SK-N-SH treated with all-trans-retinoic acid at 6 μM for 48 hours (cell line): ENCODE measurements at regions not wholly inside any gene's neighbourhood (a gene's known extent, or its start where the extent isn't known, plus 50 kb on each side); places are given as distances from the start of the nearest gene placed in this dataset.

Experiments
- ATAC-seq: fragments of 200-7000 bp; cut with Tn5 transposase; 3 replicates; pipeline ENCODE4 v1.9.1; 2020; ENCODE audit warnings: mild to moderate bottlenecking, moderate library complexity
- ARNTL ChIP-seq: fragments of 450-650 bp; formaldehyde crosslinking; IDR thresholded peaks from 2 replicates; pipeline ENCODE4 v1.5.0; 2020; ENCODE audit warnings: low read depth, mild to moderate bottlenecking, moderate library complexity, borderline replicate concordance
- BACH2 ChIP-seq: fragments of 250-450 bp; sonication (Bioruptor Pico); IDR thresholded peaks from 2 replicates; pipeline ENCODE4 v1.9.0; 2021; ENCODE audit warnings: mild to moderate bottlenecking, borderline replicate concordance
- CREB5 ChIP-seq: fragments of 250-450 bp; sonication (Bioruptor Pico); IDR thresholded peaks from 2 replicates; pipeline ENCODE4 v1.5.1; 2020; ENCODE audit warnings: low read depth, mild to moderate bottlenecking, moderate library complexity
- CSDC2 ChIP-seq: fragments of 250-450 bp; sonication (Bioruptor Pico); IDR thresholded peaks from 2 replicates; pipeline ENCODE4 v1.5.0; 2020; ENCODE audit warnings: mild to moderate bottlenecking, moderate library complexity
- CSRNP3 ChIP-seq: fragments of 250-450 bp; sonication (Bioruptor Pico); IDR thresholded peaks from 2 replicates; pipeline ENCODE4 v1.5.1; 2021; ENCODE audit warnings: mild to moderate bottlenecking, moderate library complexity
- GLIS3 ChIP-seq: fragments of 250-450 bp; sonication (Bioruptor Pico); IDR thresholded peaks from 2 replicates; pipeline ENCODE4 v1.5.0; 2020; ENCODE audit warnings: mild to moderate bottlenecking, moderate library complexity
- ISL1 ChIP-seq: fragments of 250-450 bp; sonication (Bioruptor Pico); IDR thresholded peaks from 2 replicates; pipeline ENCODE4 v2.1.2; 2022; ENCODE audit warnings: mild to moderate bottlenecking, moderate library complexity
- PATZ1 ChIP-seq: fragments of 250-450 bp; sonication (Bioruptor Pico); IDR thresholded peaks from 2 replicates; pipeline ENCODE4 v1.8.0; 2020; ENCODE audit warnings: mild to moderate bottlenecking, moderate library complexity, borderline replicate concordance
- POU6F1 ChIP-seq: fragments of 250-450 bp; sonication (Bioruptor Pico); IDR thresholded peaks from 2 replicates; pipeline ENCODE4 v1.8.0; 2021; ENCODE audit warnings: low read depth, mild to moderate bottlenecking, moderate library complexity, borderline replicate concordance
- PPARA ChIP-seq: fragments of 250-450 bp; sonication (Bioruptor Pico); IDR thresholded peaks from 2 replicates; pipeline ENCODE4 v1.5.0; 2020; ENCODE audit warnings: mild to moderate bottlenecking, borderline replicate concordance
- RARB ChIP-seq: fragments of 250-450 bp; sonication (Bioruptor Pico); IDR thresholded peaks from 2 replicates; pipeline ENCODE4 v1.8.0; 2021; ENCODE audit warnings: mild to moderate bottlenecking, moderate library complexity
- SNAI2 ChIP-seq: fragments of 250-450 bp; sonication (Bioruptor Pico); IDR thresholded peaks from 2 replicates; pipeline ENCODE4 v1.5.0; 2020; ENCODE audit warnings: mild to moderate bottlenecking, moderate library complexity
- TCF4 ChIP-seq: fragments of 250-450 bp; sonication (Bioruptor Pico); IDR thresholded peaks from 2 replicates; pipeline ENCODE4 v1.8.0; 2021; ENCODE audit warnings: mild to moderate bottlenecking, moderate library complexity, borderline replicate concordance
- TOX ChIP-seq: fragments of 250-450 bp; sonication (Bioruptor Pico); IDR thresholded peaks from 2 replicates; pipeline ENCODE4 v1.8.0; 2021; ENCODE audit warnings: mild to moderate bottlenecking, moderate library complexity, borderline replicate concordance
- TSHZ2 ChIP-seq: fragments of 250-450 bp; sonication (Bioruptor Pico); IDR thresholded peaks from 2 replicates; pipeline ENCODE4 v1.5.0; 2020; ENCODE audit warnings: mild to moderate bottlenecking, moderate library complexity
- ZC3H10 ChIP-seq: fragments of 250-450 bp; sonication (Bioruptor Pico); IDR thresholded peaks from 2 replicates; pipeline ENCODE4 v1.5.1; 2021; ENCODE audit warnings: mild to moderate bottlenecking, moderate library complexity
- ZFP3 ChIP-seq: fragments of 250-450 bp; sonication (Bioruptor Pico); IDR thresholded peaks from 2 replicates; pipeline ENCODE4 v1.5.0; 2020; ENCODE audit warnings: mild to moderate bottlenecking, moderate library complexity
- ZFP30 ChIP-seq: fragments of 450-650 bp; formaldehyde crosslinking; IDR thresholded peaks from 2 replicates; pipeline ENCODE4 v1.5.0; 2022; ENCODE audit warnings: mild to moderate bottlenecking, moderate library complexity
- ZNF70 ChIP-seq: fragments of 450-650 bp; formaldehyde crosslinking; IDR thresholded peaks from 2 replicates; pipeline ENCODE4 v1.5.0; 2020; ENCODE audit warnings: mild to moderate bottlenecking, moderate library complexity
- ZNF8 ChIP-seq: fragments of 450-650 bp; formaldehyde crosslinking; IDR thresholded peaks from 2 replicates; pipeline ENCODE4 v1.5.0; 2020; ENCODE audit warnings: mild to moderate bottlenecking, moderate library complexity

- ATAC-seq, result no peak
Observed at GRCh38 chr2:155600914-155601760, 731.4 kb downstream of the NR4A2 start.

More at GRCh38 chr2:155600914-155601760, 731.4 kb downstream of the NR4A2 start:
- TF ChIP-seq CREB5 (CRISPR knock-in tag) (no peak), SNAI2 (CRISPR knock-in tag) (no peak), CSRNP3 (CRISPR knock-in tag) (no peak), ZNF8 (CRISPR knock-in tag) (no peak), BACH2 (CRISPR knock-in tag) (no peak), CSDC2 (CRISPR knock-in tag) (no peak), PPARA (CRISPR knock-in tag) (no peak), ZFP3 (CRISPR knock-in tag) (no peak), ARNTL (CRISPR knock-in tag) (no peak), TSHZ2 (CRISPR knock-in tag) (no peak), ZC3H10 (CRISPR knock-in tag) (no peak), RARB (no peak), ZFP30 (CRISPR knock-in tag) (no peak), TOX (CRISPR knock-in tag) (no peak), ZNF70 (no peak), TCF4 (CRISPR knock-in tag) (no peak), PATZ1 (no peak), GLIS3 (CRISPR knock-in tag) (no peak), ISL1 (CRISPR knock-in tag) (no peak), POU6F1 (CRISPR knock-in tag) (no peak)
